ENCODE measurements at regions not wholly inside any gene's neighbourhood (a gene's known extent, or its start where the extent isn't known, plus 50 kb on each side); places are given as distances from the start of the nearest gene placed in this dataset.

DNA sequence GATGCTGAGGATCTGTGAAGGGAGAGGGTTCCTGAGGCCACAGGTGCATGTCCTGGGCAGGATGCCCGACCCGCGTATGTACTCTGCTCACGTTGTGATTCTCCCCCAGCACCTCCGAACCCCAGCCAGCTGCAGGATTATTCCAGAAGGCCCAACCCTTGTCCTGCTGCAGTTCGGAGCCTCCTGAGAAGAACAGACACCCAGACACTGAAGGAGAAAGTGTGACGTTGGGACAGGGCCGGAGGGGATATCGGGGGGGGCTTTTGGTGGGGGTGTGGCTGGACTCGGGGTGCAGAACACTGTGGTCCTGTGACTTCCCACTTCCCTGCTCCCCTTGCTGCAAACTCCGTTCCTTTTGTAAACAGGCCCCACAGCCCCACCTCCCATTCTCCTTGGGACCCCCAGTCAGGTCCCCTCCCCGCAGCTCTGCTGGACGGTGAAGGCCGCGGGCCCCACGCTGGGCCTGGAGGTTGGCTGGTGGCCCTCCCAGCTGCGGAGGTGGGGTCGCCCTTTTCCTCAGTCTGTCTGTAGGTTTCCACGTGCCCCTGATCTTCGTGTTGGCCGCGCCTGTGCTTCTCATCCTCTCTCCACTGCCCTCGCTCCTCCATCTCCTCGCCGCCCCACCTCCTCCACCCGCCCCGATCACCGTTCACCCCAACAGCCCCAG lies 83.0 kb upstream of the ADRA2C start:
- Histone ChIP-seq H3K9ac (ENCODE audit: low read length) (no peak overlapping the region), H3K4me1 (ENCODE audit: control insufficient read depth, insufficient read depth, low read length) (no peaks in the 10 kb centered on the region), H3K4me3 (ENCODE audit: low read depth, low read length) (no peak overlapping the region)

DNA sequence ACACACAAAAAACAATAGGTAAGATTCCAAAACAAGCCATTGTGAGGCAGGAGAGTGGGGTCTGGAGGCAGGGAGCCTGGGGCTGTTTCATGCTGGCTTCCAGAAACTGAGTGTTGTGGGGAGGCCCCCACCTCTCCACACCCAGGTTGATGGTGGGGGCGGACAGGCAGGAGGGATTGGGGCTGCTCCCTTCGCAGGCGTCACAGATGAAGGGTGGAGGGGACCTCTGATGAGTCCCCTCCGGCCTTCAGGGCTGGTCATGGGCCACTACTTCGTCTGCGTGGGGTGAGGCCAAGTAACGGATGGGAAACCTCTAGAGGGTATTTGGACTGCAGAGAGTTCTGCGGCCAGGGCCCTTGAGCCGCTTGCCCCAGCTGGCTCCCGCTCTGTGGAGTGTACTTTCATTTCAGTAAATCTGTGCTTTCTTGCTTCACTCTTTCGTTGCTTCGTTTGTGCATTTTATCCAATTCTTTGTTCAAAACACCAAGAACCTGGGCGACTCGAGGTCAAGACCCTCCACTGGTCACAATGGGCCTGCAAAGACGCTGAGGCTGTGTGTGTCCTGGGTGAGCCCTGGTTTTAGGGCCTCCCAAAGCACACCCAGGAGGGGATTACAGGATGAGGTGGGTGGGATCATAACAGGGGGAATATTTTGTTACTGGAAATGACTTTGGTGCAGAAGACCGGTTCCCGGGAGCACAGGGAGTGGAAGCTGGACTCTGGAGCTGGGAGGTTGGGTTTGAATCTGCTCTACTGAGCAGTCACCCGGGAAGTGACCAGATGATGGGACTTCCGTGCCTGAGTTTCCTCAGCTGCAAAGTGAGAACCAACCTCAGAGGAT lies 83.7 kb upstream of the ADRA2C start:
- H3K9ac ChIP-seq (ENCODE audit: low read length) = no peak overlapping the region
- no peaks in the 10 kb centered on the region for H3K4me1 ChIP-seq (ENCODE audit: control insufficient read depth, insufficient read depth, low read length)
- H3K27me3 ChIP-seq (ENCODE audit: control insufficient read depth, insufficient read depth, low read length) = peaks cover 4% of the 10 kb centered on the region; the same call in 1 of the 2 replicates
- H3K36me3 ChIP-seq (ENCODE audit: control insufficient read depth, insufficient read depth, low read length) = no peaks in the 10 kb centered on the region
- H3K27ac ChIP-seq (ENCODE audit: low read depth, low read length) = no peak overlapping the region
- H3K4me3 ChIP-seq (ENCODE audit: low read depth, low read length) = no peak overlapping the region
- H3K9me3 ChIP-seq (ENCODE audit: control insufficient read depth, insufficient read depth, low read depth, low read length) = no peaks in the 10 kb centered on the region

More for the DNA sequence above, 83.0 kb upstream of the ADRA2C start:
- Histone ChIP-seq H3K27me3 (ENCODE audit: control insufficient read depth, insufficient read depth, low read length) (peaks cover 4% of the 10 kb centered on the region; the same call in 1 of the 2 replicates), H3K36me3 (ENCODE audit: control insufficient read depth, insufficient read depth, low read length) (no peaks in the 10 kb centered on the region), H3K27ac (ENCODE audit: low read depth, low read length) (no peak overlapping the region), H3K9me3 (ENCODE audit: control insufficient read depth, insufficient read depth, low read depth, low read length) (no peaks in the 10 kb centered on the region)

DNA sequence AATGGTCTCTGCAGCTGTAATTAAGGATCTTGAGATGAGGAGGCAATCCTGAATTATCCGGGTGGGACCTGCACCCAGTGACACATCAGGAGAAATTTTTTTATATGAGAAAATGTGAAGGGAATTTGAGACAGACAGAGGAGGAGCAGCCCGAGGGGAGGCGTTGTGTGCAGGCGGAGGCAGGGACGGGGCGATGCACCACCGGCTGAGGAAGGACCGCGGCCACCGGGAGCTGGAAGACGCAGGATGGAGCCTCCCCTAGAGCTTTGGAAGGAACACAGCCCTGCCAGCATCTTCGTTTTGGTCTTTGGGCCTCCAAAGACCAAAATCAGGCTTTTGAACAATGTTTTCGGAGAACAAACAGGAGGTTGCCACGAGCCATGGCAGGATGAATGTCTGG lies 85.0 kb upstream of the ADRA2C start:
- Histone ChIP-seq H3K9me3 (ENCODE audit: control insufficient read depth, insufficient read depth, low read depth, low read length) (no peaks in the 10 kb centered on the region), H3K4me3 (ENCODE audit: low read depth, low read length) (no peak overlapping the region), H3K27me3 (ENCODE audit: control insufficient read depth, insufficient read depth, low read length) (peaks cover 4% of the 10 kb centered on the region; the same call in 1 of the 2 replicates), H3K36me3 (ENCODE audit: control insufficient read depth, insufficient read depth, low read length) (no peaks in the 10 kb centered on the region), H3K4me1 (ENCODE audit: control insufficient read depth, insufficient read depth, low read length) (no peaks in the 10 kb centered on the region), H3K9ac (ENCODE audit: low read length) (no peak overlapping the region), H3K27ac (ENCODE audit: low read depth, low read length) (no peak overlapping the region)

DNA sequence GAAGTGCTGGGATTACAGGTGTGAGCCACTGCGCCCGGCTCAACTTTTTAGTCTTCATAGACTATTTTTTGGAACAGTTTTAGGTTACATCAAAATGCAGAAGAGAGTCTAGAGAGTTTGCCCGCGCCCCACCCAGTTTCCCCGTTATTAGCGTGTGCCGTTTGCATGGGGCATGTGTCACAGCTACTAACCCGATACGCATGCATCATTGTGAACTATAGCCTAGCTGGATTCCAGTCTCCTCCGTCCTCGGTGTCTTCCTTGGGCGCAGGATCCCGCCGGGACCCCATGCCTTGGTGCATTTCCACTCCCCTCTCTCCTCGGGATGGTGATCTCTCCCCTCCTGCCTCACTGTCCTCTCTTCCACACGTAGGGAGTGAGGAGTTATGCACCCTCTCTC lies 85.5 kb upstream of the ADRA2C start:
- Histone ChIP-seq H3K9ac (ENCODE audit: low read length) (no peak overlapping the region), H3K4me3 (ENCODE audit: low read depth, low read length) (no peak overlapping the region), H3K27me3 (ENCODE audit: control insufficient read depth, insufficient read depth, low read length) (peaks cover 4% of the 10 kb centered on the region; the same call in 1 of the 2 replicates), H3K4me1 (ENCODE audit: control insufficient read depth, insufficient read depth, low read length) (peaks cover under 1% of the 10 kb centered on the region; the same call in 1 of the 2 replicates), H3K36me3 (ENCODE audit: control insufficient read depth, insufficient read depth, low read length) (no peaks in the 10 kb centered on the region), H3K9me3 (ENCODE audit: control insufficient read depth, insufficient read depth, low read depth, low read length) (no peaks in the 10 kb centered on the region), H3K27ac (ENCODE audit: low read depth, low read length) (no peak overlapping the region)

DNA sequence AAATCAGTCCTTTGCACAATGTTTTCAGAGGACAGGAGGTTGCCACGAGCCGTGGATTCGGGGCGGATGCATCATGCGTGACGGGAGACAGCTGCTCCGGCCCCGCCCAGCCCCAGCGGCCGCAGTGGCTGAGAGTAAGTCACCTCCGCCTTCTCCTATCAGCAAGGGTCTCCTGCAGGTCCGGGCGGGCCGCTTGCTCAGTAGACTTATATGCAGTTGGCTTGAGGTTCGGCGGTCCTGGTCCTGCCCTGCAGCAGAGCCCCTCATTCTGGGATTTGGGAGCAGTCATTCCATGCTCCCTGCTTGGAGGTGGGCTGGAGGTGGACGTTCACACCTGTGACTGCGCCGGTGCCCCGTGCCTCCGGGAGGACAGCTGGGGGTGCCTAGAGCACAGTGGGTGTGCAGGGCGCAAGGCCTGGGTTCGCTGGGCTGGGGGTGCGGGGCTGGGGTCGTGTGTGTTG lies 86.3 kb upstream of the ADRA2C start:
- Histone ChIP-seq H3K4me1 (ENCODE audit: control insufficient read depth, insufficient read depth, low read length) (peaks cover 3% of the 10 kb centered on the region; the same call in 1 of the 2 replicates), H3K27ac (ENCODE audit: low read depth, low read length) (no peak overlapping the region), H3K36me3 (ENCODE audit: control insufficient read depth, insufficient read depth, low read length) (no peaks in the 10 kb centered on the region), H3K9me3 (ENCODE audit: control insufficient read depth, insufficient read depth, low read depth, low read length) (no peaks in the 10 kb centered on the region), H3K9ac (ENCODE audit: low read length) (no peak overlapping the region), H3K4me3 (ENCODE audit: low read depth, low read length) (no peak overlapping the region), H3K27me3 (ENCODE audit: control insufficient read depth, insufficient read depth, low read length) (peaks cover 4% of the 10 kb centered on the region; the same call in 1 of the 2 replicates)

DNA sequence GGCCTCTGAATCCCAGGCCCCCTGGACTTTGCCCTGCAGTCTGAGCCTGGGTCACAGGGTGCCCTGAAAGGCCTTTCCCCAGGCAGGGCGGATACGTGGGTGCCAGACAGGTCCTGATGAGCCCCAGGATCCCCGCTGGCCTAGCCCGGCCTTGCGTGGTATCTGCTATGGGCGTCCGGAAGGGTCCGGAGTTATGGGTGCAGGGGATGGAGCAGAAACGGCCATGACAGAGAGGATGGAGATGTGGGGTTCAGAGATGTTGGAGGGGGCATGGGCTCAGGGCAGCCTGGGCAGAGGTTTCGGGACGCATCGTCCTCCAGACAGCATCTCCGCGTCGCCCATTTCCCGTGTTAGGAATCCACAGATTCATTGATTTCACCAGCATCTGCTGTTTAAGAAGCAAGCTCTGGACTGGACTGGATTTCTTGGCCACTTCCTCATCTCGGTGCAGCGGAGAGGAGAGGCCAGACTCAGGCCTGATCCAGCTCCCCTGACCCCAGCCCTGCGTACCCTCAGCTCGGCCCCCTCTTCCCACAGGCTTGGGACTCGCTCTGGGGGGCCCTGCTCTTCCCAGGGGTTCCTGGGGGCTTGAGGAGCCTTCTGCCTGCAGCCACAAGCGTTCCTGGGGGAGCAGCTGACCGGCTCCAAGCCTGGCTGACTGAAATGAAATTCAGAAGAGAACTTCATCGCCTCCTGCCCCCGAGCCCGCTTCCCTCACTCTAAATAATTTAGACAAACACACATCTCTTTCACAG lies 86.9 kb upstream of the ADRA2C start:
- Histone ChIP-seq H3K27ac (ENCODE audit: low read depth, low read length) (no peak overlapping the region), H3K36me3 (ENCODE audit: control insufficient read depth, insufficient read depth, low read length) (no peaks in the 10 kb centered on the region), H3K27me3 (ENCODE audit: control insufficient read depth, insufficient read depth, low read length) (peaks cover 4% of the 10 kb centered on the region; the same call in 1 of the 2 replicates), H3K9ac (ENCODE audit: low read length) (no peak overlapping the region), H3K4me3 (ENCODE audit: low read depth, low read length) (no peak overlapping the region), H3K4me1 (ENCODE audit: control insufficient read depth, insufficient read depth, low read length) (peaks cover 3% of the 10 kb centered on the region; the same call in 1 of the 2 replicates), H3K9me3 (ENCODE audit: control insufficient read depth, insufficient read depth, low read depth, low read length) (no peaks in the 10 kb centered on the region)

DNA sequence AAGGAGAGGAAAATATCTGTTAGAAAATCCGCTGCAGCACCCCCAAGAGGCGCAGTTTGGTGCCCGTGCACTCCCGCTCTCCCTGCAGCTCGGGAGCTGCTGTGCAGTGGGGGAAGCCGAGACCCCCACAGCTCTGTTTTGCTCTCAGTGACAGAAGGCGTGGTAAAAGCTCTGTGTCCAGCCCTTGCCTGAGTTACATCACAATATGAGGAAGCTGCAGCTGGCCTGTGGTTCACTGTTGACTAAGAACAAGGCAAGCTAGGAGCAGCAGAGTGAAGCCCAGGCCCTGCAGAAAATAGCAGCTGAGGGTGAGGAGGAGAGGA lies 88.5 kb upstream of the ADRA2C start:
- Histone ChIP-seq H3K4me1 (ENCODE audit: control insufficient read depth, insufficient read depth, low read length) (peaks cover 3% of the 10 kb centered on the region; the same call in 1 of the 2 replicates), H3K27me3 (ENCODE audit: control insufficient read depth, insufficient read depth, low read length) (peaks cover 4% of the 10 kb centered on the region; the same call in 1 of the 2 replicates), H3K9ac (ENCODE audit: low read length) (no peak overlapping the region), H3K36me3 (ENCODE audit: control insufficient read depth, insufficient read depth, low read length) (no peaks in the 10 kb centered on the region), H3K27ac (ENCODE audit: low read depth, low read length) (no peak overlapping the region), H3K9me3 (ENCODE audit: control insufficient read depth, insufficient read depth, low read depth, low read length) (peaks cover 4% of the 10 kb centered on the region), H3K4me3 (ENCODE audit: low read depth, low read length) (no peak overlapping the region)

DNA sequence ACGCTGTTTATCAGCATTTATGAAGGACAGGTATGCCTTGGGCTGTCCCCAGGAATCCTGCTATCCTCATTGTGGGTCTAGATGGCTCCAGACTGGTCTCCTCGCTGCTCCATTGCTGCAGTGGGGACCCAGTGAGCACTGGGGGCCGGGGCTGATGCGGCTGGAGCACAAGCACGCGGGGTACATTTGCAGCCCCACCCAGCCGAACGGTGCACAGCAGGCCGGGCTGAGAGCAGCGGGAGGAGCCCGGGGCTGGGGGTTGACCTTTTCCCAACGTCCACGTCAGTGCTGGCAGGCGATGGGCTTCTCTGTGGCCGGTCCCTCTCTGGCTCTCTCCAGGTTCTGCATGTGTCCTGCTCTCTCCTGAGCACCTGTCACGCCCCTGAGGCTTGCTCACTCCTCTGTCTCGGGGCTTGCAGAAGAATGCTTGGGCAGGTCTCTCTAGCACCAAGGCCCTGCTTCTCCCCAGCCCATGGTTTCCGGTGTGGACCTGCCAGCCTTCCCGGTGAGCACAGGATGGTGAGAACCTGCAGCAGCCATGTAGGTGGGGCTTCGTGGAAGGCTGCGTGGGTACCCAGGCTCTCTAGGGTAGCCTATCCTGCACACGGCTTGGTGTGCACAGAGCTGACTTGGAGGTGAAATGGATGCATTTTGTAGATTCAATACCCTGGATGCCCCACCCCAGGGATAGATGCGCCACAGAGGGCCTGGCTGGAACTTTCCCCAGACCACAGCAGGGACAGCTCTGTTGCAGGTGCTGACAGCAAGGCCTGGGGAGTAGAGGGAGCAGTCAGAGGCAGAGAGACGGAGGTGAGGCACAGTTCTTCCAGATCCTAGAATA lies 89.1 kb upstream of the ADRA2C start:
- H3K4me1 ChIP-seq (ENCODE audit: control insufficient read depth, insufficient read depth, low read length) = peaks cover 3% of the 10 kb centered on the region; the same call in 1 of the 2 replicates
- H3K36me3 ChIP-seq (ENCODE audit: control insufficient read depth, insufficient read depth, low read length) = no peaks in the 10 kb centered on the region
- H3K9me3 ChIP-seq (ENCODE audit: control insufficient read depth, insufficient read depth, low read depth, low read length) = peaks cover 10% of the 10 kb centered on the region
- H3K27ac ChIP-seq (ENCODE audit: low read depth, low read length) = no peak overlapping the region
- H3K27me3 ChIP-seq (ENCODE audit: control insufficient read depth, insufficient read depth, low read length) = peaks cover 4% of the 10 kb centered on the region; the same call in 1 of the 2 replicates
- H3K4me3 ChIP-seq (ENCODE audit: low read depth, low read length) = no peak overlapping the region
- H3K9ac ChIP-seq (ENCODE audit: low read length) = no peak overlapping the region

DNA sequence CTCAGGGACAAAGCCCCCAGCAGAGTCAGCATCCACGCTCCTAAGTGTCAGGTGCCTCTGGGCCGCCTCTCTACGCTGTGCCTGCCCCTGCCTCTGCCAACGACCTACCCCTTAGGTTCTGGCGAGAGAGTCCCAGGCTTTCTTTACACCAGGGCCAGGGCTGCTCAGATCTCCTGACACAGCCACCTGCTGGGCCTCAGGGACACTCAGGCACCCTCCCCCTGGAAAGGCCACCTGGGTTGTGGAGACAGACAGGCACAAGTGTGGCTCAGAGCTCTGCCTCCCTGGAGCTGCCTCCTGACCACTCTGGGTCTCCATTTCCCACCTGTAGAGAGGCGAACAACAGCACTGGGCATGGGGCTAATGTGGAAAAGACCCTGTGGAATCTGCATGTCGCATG lies 90.0 kb upstream of the ADRA2C start:
- Histone ChIP-seq H3K36me3 (ENCODE audit: control insufficient read depth, insufficient read depth, low read length) (no peaks in the 10 kb centered on the region), H3K9ac (ENCODE audit: low read length) (no peak overlapping the region), H3K9me3 (ENCODE audit: control insufficient read depth, insufficient read depth, low read depth, low read length) (peaks cover 11% of the 10 kb centered on the region), H3K27me3 (ENCODE audit: control insufficient read depth, insufficient read depth, low read length) (peaks cover 4% of the 10 kb centered on the region; the same call in 1 of the 2 replicates), H3K27ac (ENCODE audit: low read depth, low read length) (no peak overlapping the region), H3K4me1 (ENCODE audit: control insufficient read depth, insufficient read depth, low read length) (peaks cover 3% of the 10 kb centered on the region; the same call in 1 of the 2 replicates), H3K4me3 (ENCODE audit: low read depth, low read length) (no peak overlapping the region)

Measured in HUES6 (cell line).